ENCODE measurements at regions not wholly inside any gene's neighbourhood (a gene's known extent, or its start where the extent isn't known, plus 50 kb on each side); places are given as distances from the start of the nearest gene placed in this dataset.
A peak's percentile ranks its signal among the peaks of the same experiment; 100 is the strongest.

GRCh38 chr12:27143256-27144069 lies 61.1 kb upstream of the C12orf71 start:
- BruUV-seq (replicated peaks) = no TSS peak
- 3% methylated on average over 7 of the region's 7 CpGs for WGBS (ENCODE audit: insufficient coverage, low coverage, missing lambda C conversion rate)
- H3K4me1 ChIP-seq (replicated peaks in 1 of 2; ENCODE audit: control insufficient read depth in 2 of 2, insufficient read depth in 2 of 2, low read length in 2 of 2) = no peaks in the 10 kb centered on the region
- H3K4me3 ChIP-seq = no peak overlapping the region
- H3K36me3 ChIP-seq (ENCODE audit: control insufficient read depth, insufficient read depth, low read length) = no peaks in the 10 kb centered on the region
- no peaks in the 10 kb centered on the region for H3K79me2 ChIP-seq (ENCODE audit: control insufficient read depth, insufficient read depth, low read length)
- no peaks in the 10 kb centered on the region for H3K9me3 ChIP-seq (replicated peaks; ENCODE audit: control insufficient read depth, insufficient read depth, low read depth, low read length)
- no peak overlapping the region for H3K4me2 ChIP-seq (ENCODE audit: insufficient read depth, low read length)
- no peak overlapping the region for H3K27ac ChIP-seq (ENCODE audit: extremely low read depth, low read depth, low read length)
- H4K20me1 ChIP-seq (replicated peaks; ENCODE audit: control insufficient read depth, insufficient read depth, low read length) = no peaks in the 10 kb centered on the region
- intact Hi-C loops (cut with micrococcal nuclease) = loop anchor here (5.0 to 10.0 kb wide), 2 partner anchors 161 to 291 kb away; no protein-coding TSS in a partner anchor
- no peaks in the 10 kb centered on the region for H3K9me1 ChIP-seq (ENCODE audit: control insufficient read depth, insufficient read depth, low read length)
- no peak overlapping the region for H3K9ac ChIP-seq (ENCODE audit: insufficient read depth in 1 of 2, low read depth in 2 of 2, low read length in 2 of 2)
- H3K27me3 ChIP-seq (ENCODE audit: control insufficient read depth in 2 of 2, insufficient read depth in 2 of 2, low read length in 2 of 2) = no peaks in the 10 kb centered on the region
- in situ Hi-C loops (cut with MboI) = no loop called here
- CTCF ChIA-PET (ENCODE audit: low intra/inter-chr PET ratio) = no interaction called here
- POLR2A ChIA-PET = no interaction called here
- no peak for TF ChIP-seq HMG20B (CRISPR knock-in tag; IDR thresholded peaks at IDR 0.05)
- peak; percentile 43; the same call in 1 of the 2 replicates for TF ChIP-seq ETV1 (tag; conservative IDR thresholded peaks at IDR 0.05; ENCODE audit: low read depth)
- TF ChIP-seq CEBPG (CRISPR knock-in tag; IDR thresholded peaks at IDR 0.05) = no peak
- TF ChIP-seq CEBPG (tag; conservative IDR thresholded peaks at IDR 0.05 in 1 of 2, IDR thresholded peaks at IDR 0.05 in 1 of 2) = peak; percentile 34 to 58; a peak in 2 of 4 replicates
- no peak for TF ChIP-seq NR4A1 (CRISPR knock-in tag; IDR thresholded peaks at IDR 0.05)
- TF ChIP-seq NR4A1 (tag; IDR thresholded peaks at IDR 0.05) = peak; percentile 49; the same call in 1 of the 2 replicates
- no peak for TF ChIP-seq NR2C1 (IDR thresholded peaks at IDR 0.05)
- TF ChIP-seq NR2C1 (tag; IDR thresholded peaks at IDR 0.05) = peak; percentile 48; the same call in 1 of the 2 replicates
- no peak for TF ChIP-seq TAF7 (tag; IDR thresholded peaks at IDR 0.05)
- TF ChIP-seq XRCC4 (IDR thresholded peaks at IDR 0.05; ENCODE audit: extremely low read depth, insufficient read depth, insufficient read length) = no peak
- TF ChIP-seq MEF2D (tag; conservative IDR thresholded peaks at IDR 0.05; ENCODE audit: low read depth) = peak; percentile 88
- TF ChIP-seq CREB3 (tag; conservative IDR thresholded peaks at IDR 0.05; ENCODE audit: low read depth) = 0 out of 2 replicates have a peak, but pooled peaks have one; percentile 60
- TF ChIP-seq NR2C2 (CRISPR knock-in tag; IDR thresholded peaks at IDR 0.05) = no peak
- peak; percentile 66 for TF ChIP-seq NR2C2 (tag; IDR thresholded peaks at IDR 0.05)
- no peak for TF ChIP-seq MXD1 (CRISPR knock-in tag; IDR thresholded peaks at IDR 0.05; ENCODE audit: borderline replicate concordance, poor library complexity, severe bottlenecking)
- TF ChIP-seq CEBPB (tag; IDR thresholded peaks at IDR 0.05) = 0 out of 2 replicates have a peak, but pooled peaks have one; percentile 14
- no peak for TF ChIP-seq RCOR1 (IDR thresholded peaks at IDR 0.05; ENCODE audit: borderline replicate concordance in 1 of 2, low read depth in 2 of 2, low read length in 2 of 2)
- FAIRE-seq (no peak), ATAC-seq (peak; percentile 66), DNase-seq (ENCODE audit: extremely low read depth in 1 of 4, low spot score in 3 of 4) (peak in 1 of 4 experiments; percentile 32)
- H2AFZ ChIP-seq (ENCODE audit: low read depth, low read length) = no peak overlapping the region
